ENCODE measurements at regions not wholly inside any gene's neighbourhood (a gene's known extent, or its start where the extent isn't known, plus 50 kb on each side); places are given as distances from the start of the nearest gene placed in this dataset.

DNA sequence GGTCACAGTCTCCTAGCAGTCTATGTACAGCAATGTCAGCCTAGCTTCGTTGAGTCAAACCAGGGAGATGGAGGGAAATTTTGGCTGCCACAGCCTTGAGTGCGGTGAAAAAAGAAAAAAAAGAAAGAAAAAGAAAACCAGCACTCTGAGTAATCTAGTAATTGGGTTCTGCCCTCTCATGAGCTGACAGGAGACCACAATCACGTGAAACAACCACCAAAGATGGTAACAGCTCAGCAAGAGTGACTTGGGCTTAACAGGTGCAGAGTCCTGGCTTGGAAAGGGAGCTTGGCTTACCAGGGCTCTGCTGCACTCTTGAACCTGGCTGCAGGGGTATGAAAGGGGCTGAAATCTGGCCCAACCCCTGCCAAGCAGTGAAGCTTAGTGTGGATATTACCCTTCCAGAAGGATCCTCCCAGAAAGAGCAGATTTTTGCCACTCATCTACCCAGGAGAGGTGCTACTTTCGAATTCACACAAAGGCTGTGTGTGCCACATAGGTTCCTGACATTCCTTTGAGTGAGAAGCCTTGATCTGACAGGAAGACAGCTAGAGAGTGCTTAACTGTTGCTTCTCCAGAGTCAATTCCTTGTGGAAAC, 350.3 kb downstream of the PTTG2 start:
- peak; percentile 20 to 41 for DNase-seq (ENCODE audit: low read depth in 1 of 2, low spot score in 1 of 2)

DNA sequence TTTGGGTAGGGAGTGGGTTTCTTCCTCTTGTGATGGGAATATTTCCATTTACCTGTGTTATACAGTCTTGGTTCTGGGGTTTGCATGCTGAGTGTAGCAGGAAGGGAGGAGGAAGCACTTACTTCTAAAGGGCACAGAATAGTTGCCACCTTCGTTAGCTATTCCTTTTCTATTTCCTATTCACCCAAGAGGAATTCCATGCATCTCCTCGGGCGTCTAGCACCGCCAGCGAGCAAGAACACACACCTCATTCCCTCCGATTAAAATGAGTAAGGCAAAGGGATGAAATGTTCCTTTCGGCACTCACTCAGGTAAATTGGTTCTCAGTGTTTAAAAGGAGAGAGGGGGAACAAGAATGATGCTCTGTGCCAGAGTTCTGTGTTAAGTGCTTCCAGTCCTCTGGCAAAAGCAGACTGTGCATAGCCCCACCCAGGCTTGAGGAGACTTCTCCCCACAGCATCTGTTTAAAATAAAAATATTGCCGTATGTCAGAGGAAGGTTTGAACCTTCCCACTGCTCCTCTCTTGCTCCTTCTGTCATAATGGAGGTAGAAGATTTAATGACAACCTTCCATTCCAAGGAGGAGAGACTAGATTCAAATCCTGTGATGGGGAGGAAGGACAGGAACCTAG, 351.4 kb downstream of the PTTG2 start:
- DNase-seq (ENCODE audit: low read depth in 1 of 2, low spot score in 1 of 2) = no peak

DNA sequence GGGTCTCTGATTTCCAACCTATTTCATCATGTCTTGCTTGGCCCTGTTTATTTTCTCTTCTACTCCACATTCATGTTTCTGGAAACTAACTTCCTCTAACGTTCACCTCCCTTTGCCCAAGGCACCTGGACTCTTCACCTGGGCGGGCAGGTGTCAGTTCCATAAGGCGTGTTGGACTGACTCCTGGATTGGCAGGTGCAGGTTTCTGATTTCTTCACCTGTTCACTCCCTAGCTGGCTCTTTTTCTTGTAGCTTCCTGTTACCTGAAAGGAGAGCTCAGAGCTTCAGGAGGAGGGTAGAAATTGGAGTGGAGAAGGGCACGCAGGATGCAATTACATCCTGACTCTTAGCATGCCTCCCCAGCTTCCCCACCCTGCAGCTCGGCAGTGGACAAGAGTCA, 350.8 kb upstream of the KLF3 start:
- no peak for DNase-seq (ENCODE audit: low read depth in 1 of 2, low spot score in 1 of 2)

DNA sequence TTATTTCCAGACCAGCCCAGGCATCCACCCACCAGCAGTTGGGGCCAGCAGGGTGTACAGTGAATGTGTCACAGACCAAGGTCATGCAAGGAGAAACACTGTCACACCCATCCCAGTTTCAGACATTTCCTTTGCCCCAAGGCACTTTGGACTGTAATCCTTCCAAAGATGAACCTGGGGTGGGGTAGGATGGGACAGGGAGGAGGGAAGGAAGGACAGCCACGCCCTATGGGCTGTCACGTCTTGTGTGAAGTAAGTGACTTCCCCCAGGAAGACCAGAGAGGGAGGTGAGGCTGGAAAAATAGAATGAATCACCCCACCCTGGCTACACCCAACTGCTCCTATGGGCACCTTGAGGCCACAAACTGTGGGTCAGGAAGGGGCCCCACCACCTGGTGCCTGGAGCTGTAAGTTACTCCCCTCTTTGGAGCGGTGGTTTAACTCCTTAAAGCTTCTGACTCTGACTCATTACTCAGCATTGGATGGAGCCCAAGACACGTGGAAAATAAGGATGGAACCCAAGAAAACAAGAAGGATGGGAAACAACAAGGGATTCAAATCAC, 349.9 kb upstream of the KLF3 start:
- no peak for DNase-seq (ENCODE audit: low read depth in 1 of 2, low spot score in 1 of 2)

DNA sequence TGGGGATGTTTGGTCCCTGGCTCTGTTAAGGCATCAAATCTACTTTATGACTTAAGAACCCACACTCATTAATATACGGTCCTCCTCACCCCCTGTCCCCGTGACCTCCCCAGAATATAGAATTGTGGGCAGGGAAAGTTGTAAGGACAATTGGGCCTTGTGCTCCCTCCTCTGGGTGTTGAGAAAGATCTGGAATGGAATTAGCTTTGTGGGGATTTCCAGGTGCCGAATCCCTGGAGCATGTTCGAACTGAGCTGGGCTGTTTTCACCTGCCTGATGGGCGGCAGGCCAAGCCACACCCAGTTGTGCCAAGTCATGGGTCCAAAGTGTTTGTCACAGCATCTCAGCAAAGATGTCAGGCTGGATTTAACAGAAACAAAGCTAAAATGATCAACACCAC, 349.3 kb upstream of the KLF3 start:
- DNase-seq (ENCODE audit: low read depth in 1 of 2, low spot score in 1 of 2) = no peak

DNA sequence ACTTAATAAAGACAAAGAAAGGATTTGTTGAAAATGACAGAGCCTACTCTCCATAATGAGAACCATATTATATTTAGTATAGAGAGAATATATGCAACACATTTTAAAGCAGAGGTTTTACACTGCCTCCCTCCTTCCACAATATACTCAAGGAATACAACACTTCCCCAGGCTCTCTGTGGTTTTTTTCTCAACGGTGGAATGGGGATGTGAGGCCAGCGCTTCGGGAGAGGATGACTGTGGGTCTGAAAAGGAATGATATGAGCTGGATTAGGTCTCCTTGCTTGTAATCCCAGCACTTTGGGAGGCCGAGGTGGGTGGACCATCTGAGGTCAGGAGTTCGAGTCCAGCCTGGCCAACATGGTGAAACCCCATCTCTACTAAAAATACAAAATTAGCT, 348.7 kb upstream of the KLF3 start:
- no peak for DNase-seq (ENCODE audit: low read depth in 1 of 2, low spot score in 1 of 2)

- no peak for DNase-seq (ENCODE audit: low read depth in 1 of 2, low spot score in 1 of 2)
Measured at GRCh38 chr4:38316045-38316444, 348.0 kb upstream of the KLF3 start.

DNA sequence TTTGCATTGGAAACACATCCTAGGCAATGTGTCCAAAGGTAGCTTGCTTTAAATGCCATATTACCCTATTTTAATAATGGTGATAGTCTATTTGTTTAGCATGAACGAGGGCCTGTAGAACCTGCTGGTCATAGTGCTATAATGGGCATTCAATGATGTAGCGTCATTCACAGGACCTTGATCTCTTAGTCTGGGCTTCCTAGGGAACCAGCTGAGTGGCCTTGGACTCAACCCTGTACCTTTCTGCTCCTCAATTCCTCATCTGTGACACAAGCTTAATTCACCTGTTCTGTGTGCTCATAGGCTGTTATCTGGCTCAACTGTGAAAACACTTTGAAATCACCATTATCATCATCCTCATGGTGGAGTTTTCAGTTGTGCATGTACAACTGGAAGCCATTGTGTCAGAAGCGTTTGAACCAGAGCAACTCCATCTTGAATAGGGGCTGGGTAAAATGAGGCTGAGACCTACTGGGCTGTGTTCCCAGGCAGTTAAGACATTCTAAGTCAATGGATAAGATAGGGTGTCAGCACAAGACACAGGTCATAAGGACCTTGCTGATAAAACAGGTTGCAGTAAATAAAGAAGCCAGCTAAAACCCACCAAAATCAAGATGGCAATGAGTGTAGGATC, 346.8 kb upstream of the KLF3 start:
- no peak for DNase-seq (ENCODE audit: low read depth in 1 of 2, low spot score in 1 of 2)

GRCh38 chr4:38318737-38319455, 345.1 kb upstream of the KLF3 start:
- DNase-seq (ENCODE audit: low read depth in 1 of 2, low spot score in 1 of 2) = peak; percentile 42 to 49

GRCh38 chr4:38319456-38320342, 344.3 kb upstream of the KLF3 start:
- DNase-seq (ENCODE audit: low read depth in 1 of 2, low spot score in 1 of 2) = peak; percentile 85 to 93

- DNase-seq (ENCODE audit: low read depth in 1 of 2, low spot score in 1 of 2) = no peak
Measured at GRCh38 chr4:38320343-38320695, 343.7 kb upstream of the KLF3 start.

GRCh38 chr4:38320833-38321232, 343.2 kb upstream of the KLF3 start:
- no peak for DNase-seq (ENCODE audit: low read depth in 1 of 2, low spot score in 1 of 2)

DNA sequence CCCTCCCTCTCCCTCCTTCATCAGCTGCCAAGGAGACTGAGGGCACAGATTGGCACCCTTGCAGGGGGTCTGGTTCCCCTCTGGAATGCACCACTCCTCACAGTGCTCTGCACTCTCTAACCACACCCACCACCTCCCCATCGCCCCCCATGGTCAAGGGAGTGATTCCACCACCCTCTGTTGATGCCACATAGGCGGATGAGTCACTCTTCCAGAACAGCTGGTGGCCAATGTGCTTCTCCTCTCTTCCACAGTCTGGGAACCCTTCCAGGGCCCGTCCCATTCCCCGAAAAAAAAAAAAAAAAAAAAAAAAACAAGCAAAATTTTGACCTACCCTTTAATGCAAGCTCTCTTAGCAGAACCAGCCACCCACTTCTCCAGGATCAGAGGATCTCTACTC, 341.3 kb upstream of the KLF3 start:
- no peak for DNase-seq (ENCODE audit: low read depth in 1 of 2, low spot score in 1 of 2)

DNA sequence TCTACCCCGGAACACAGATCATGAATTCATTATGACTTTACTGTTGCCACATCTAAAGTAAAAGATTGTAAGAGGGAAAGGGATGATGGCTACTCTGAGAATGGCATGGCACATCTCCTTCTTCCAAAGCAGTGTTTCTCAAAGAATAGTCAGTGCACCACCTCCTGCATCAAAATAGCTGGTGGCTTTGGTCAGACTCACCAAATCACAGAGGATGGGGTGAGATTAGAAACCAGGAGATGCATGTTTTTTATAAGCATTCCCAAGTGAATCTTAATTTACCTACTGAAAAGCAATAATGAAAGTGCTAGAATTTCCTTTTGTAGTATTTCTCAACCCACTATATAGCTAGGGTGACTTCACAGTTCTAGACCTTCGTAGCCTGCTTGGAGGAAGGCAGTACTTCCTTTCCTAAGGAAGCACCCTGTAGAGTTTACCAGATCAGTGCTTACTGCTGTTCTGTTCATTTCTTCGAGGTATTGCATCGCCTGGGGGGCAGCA, 340.8 kb upstream of the KLF3 start:
- no peak for DNase-seq (ENCODE audit: low read depth in 1 of 2, low spot score in 1 of 2)

- no peak for DNase-seq (ENCODE audit: low read depth in 1 of 2, low spot score in 1 of 2)
Measured at GRCh38 chr4:38324861-38325628, 339.0 kb upstream of the KLF3 start.

- DNase-seq (ENCODE audit: low read depth in 1 of 2, low spot score in 1 of 2) = no peak
Measured at GRCh38 chr4:38325629-38325913, 338.4 kb upstream of the KLF3 start.

- no peak for DNase-seq (ENCODE audit: low read depth in 1 of 2, low spot score in 1 of 2)
Measured at GRCh38 chr4:38326499-38326898, 337.5 kb upstream of the KLF3 start.

- no peak for DNase-seq (ENCODE audit: low read depth in 1 of 2, low spot score in 1 of 2)
Measured at GRCh38 chr4:38327174-38327573, 336.8 kb upstream of the KLF3 start.

- no peak for DNase-seq (ENCODE audit: low read depth in 1 of 2, low spot score in 1 of 2)
Measured at GRCh38 chr4:38328989-38329729, 334.8 kb upstream of the KLF3 start.

- DNase-seq (ENCODE audit: low read depth in 1 of 2, low spot score in 1 of 2) = no peak
Measured at GRCh38 chr4:38330321-38330720, 333.7 kb upstream of the KLF3 start.
